ENCODE measurements at regions not wholly inside any gene's neighbourhood (a gene's known extent, or its start where the extent isn't known, plus 50 kb on each side); places are given as distances from the start of the nearest gene placed in this dataset.

DNA sequence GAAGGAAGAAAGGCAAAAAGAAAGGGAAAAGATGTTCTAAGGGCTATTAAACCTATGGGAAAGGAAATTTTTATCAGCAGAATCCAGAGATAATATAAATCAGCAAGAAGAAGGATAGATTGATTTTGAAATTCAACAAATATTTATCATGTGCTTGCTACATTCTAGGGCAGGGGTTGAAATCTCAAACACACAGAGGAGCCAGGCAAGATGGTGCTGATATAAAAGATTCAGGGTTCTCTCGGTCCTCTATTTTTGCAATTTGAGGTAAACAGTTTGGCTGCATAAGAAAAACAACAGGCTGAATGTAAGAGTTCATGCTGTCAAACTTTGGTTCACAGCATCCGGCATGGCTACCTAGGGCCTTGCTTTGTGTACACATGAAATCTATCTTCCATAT is 109.6 kb upstream of the BMP2 start:
- Histone ChIP-seq H3K27me3 (ENCODE audit: control insufficient read depth, insufficient read depth, low read length) (no peaks in the 10 kb centered on the region), H3K4me1 (ENCODE audit: control insufficient read depth, insufficient read depth, low read length) (no peaks in the 10 kb centered on the region), H3K4me3 (ENCODE audit: low read depth in 2 of 2, low read length in 2 of 2) (no peak overlapping the region), H3K27ac (ENCODE audit: low read length) (no peak overlapping the region), H3K36me3 (ENCODE audit: control insufficient read depth, insufficient read depth, low read length) (no peaks in the 10 kb centered on the region), H3K9me3 (ENCODE audit: control insufficient read depth, insufficient read depth, low read depth, low read length) (no peaks in the 10 kb centered on the region)
- CTCF ChIA-PET = no interaction called here
- no peak for TF ChIP-seq TCF7L2 (IDR thresholded peaks at IDR 0.05; ENCODE audit: low read depth, low read length)
- TF ChIP-seq, protein P1, sequence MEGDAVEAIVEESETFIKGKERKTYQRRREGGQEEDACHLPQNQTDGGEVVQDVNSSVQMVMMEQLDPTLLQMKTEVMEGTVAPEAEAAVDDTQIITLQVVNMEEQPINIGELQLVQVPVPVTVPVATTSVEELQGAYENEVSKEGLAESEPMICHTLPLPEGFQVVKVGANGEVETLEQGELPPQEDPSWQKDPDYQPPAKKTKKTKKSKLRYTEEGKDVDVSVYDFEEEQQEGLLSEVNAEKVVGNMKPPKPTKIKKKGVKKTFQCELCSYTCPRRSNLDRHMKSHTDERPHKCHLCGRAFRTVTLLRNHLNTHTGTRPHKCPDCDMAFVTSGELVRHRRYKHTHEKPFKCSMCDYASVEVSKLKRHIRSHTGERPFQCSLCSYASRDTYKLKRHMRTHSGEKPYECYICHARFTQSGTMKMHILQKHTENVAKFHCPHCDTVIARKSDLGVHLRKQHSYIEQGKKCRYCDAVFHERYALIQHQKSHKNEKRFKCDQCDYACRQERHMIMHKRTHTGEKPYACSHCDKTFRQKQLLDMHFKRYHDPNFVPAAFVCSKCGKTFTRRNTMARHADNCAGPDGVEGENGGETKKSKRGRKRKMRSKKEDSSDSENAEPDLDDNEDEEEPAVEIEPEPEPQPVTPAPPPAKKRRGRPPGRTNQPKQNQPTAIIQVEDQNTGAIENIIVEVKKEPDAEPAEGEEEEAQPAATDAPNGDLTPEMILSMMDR (IDR thresholded peaks at IDR 0.05) = no peak
- no peak for TF ChIP-seq SIN3A (IDR thresholded peaks at IDR 0.05; ENCODE audit: borderline replicate concordance, insufficient read depth, low read depth, low read length)
- TF ChIP-seq REST (IDR thresholded peaks at IDR 0.05; ENCODE audit: insufficient read depth in 1 of 2, low read depth in 2 of 2, low read length in 1 of 2) = no peak
- TF ChIP-seq POLR2AphosphoS5 (IDR thresholded peaks at IDR 0.05; ENCODE audit: low read depth, low read length) = no peak
- ATAC-seq (no peak), DNase-seq (ENCODE audit: low read depth, low spot score) (no peak)
- in situ Hi-C loops (cut with HindIII; ENCODE audit: low pct_unique_long_range_greater_than_20kb, low sequenced_read_pairs) = no loop called here
- POLR2A ChIA-PET = no interaction called here
- BruUV-seq (replicated peaks) = no TSS peak
- intact Hi-C loops (cut with micrococcal nuclease; ENCODE audit: unreplicated experiment) = no loop called here

GRCh38 chr20:6657111-6657510 is 110.4 kb upstream of the BMP2 start:
- H3K4me1 ChIP-seq (ENCODE audit: control insufficient read depth, insufficient read depth, low read length) = no peaks in the 10 kb centered on the region
- POLR2A ChIA-PET = no interaction called here
- DNase-seq (ENCODE audit: low read depth, low spot score) (no peak), ATAC-seq (no peak)
- TF ChIP-seq POLR2AphosphoS5 (IDR thresholded peaks at IDR 0.05; ENCODE audit: low read depth, low read length) = no peak
- TF ChIP-seq, protein P1 (IDR thresholded peaks at IDR 0.05) = no peak
- no peak for TF ChIP-seq REST (IDR thresholded peaks at IDR 0.05; ENCODE audit: insufficient read depth in 1 of 2, low read depth in 2 of 2, low read length in 1 of 2)
- TF ChIP-seq SIN3A (IDR thresholded peaks at IDR 0.05; ENCODE audit: borderline replicate concordance, insufficient read depth, low read depth, low read length) = no peak
- TF ChIP-seq TCF7L2 (IDR thresholded peaks at IDR 0.05; ENCODE audit: low read depth, low read length) = no peak
- no peak overlapping the region for H3K4me3 ChIP-seq (ENCODE audit: low read depth in 2 of 2, low read length in 2 of 2)
- no peak overlapping the region for H3K27ac ChIP-seq (ENCODE audit: low read length)
- CTCF ChIA-PET = no interaction called here
- no peaks in the 10 kb centered on the region for H3K9me3 ChIP-seq (ENCODE audit: control insufficient read depth, insufficient read depth, low read depth, low read length)
- intact Hi-C loops (cut with micrococcal nuclease; ENCODE audit: unreplicated experiment) = no loop called here
- H3K36me3 ChIP-seq (ENCODE audit: control insufficient read depth, insufficient read depth, low read length) = no peaks in the 10 kb centered on the region
- in situ Hi-C loops (cut with HindIII; ENCODE audit: low pct_unique_long_range_greater_than_20kb, low sequenced_read_pairs) = no loop called here
- no TSS peak for BruUV-seq (replicated peaks)
- no peaks in the 10 kb centered on the region for H3K27me3 ChIP-seq (ENCODE audit: control insufficient read depth, insufficient read depth, low read length)
